Activated T-cell treated with anti-CD3 and anti-CD28 coated beads, Interleukin-2, amount 50 U/mL, for 72 hours (primary cell): ENCODE measurements at regions not wholly inside any gene's neighbourhood (a gene's known extent, or its start where the extent isn't known, plus 50 kb on each side); places are given as distances from the start of the nearest gene placed in this dataset.
"Not testable (repeated sequence)": the region's sequence is repeated elsewhere in the genome, so short reads cannot be mapped to it uniquely, and the experiment has no call there.

ENCODE experiments used
- ATAC-seq, 2 donors: fragments of 150-1000 bp; cut with Tn5 transposase; replicated peaks in 1 of 2; 2 replicates each; pipeline ENCODE4 v1.10.0; 2021; ENCODE audit warnings: moderate library complexity in 2 of 2, mild to moderate bottlenecking in 1 of 2
- DNase-seq, 2 donors: peaks; one replicate each; pipeline ENCODE4 v3.0.0; 2021 to 2022; ENCODE audit warnings: mixed read lengths in 1 of 2
- H3K27ac Mint-ChIP-seq: one replicate; pipeline ENCODE4 v1.8.0; 2022; ENCODE audit warnings: mild to moderate bottlenecking, moderate library complexity, mixed read lengths
- H3K27me3 Mint-ChIP-seq: one replicate; pipeline ENCODE4 v1.8.0; 2022; ENCODE audit warnings: low read depth, mixed read lengths
- H3K36me3 Mint-ChIP-seq, 2 donors: one replicate each; pipeline ENCODE4 v1.8.0; 2022; ENCODE audit warnings: mixed read lengths in 2 of 2, mild to moderate bottlenecking in 1 of 2; ENCODE audit not compliant: insufficient read depth in 2 of 2
- H3K4me1 Mint-ChIP-seq: one replicate; pipeline ENCODE4 v1.8.0; 2022; ENCODE audit warnings: low read depth, mixed read lengths
- H3K4me3 Mint-ChIP-seq, 2 donors: one replicate each; pipeline ENCODE4 v1.8.0; 2022; ENCODE audit warnings: mild to moderate bottlenecking in 2 of 2, mixed read lengths in 2 of 2, moderate library complexity in 2 of 2
- H3K9me3 Mint-ChIP-seq, 2 donors: one replicate each; pipeline ENCODE4 v1.8.0; 2022; ENCODE audit warnings: mixed read lengths in 2 of 2

DNA sequence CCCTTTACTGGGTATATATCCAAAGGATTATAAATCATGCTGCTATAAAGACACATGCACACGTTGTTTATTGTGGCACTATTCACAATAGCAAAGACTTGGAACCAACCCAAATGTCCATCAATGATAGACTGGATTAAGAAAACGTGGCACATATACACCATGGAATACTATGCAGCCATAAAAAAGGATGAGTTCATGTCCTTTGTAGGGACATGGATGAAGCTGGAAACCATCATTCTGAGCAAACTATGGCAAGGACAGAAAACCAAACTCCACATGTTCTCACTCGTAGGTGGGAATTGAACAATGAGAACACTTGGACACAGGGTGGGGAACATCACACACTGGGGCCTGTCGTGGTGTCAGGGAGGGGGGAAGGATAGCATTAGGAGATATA is 59.2 kb downstream of the CXorf49B start:
- H3K4me3 Mint-ChIP-seq, DNase-seq, H3K9me3 Mint-ChIP-seq: not testable (repeated sequence)

DNA sequence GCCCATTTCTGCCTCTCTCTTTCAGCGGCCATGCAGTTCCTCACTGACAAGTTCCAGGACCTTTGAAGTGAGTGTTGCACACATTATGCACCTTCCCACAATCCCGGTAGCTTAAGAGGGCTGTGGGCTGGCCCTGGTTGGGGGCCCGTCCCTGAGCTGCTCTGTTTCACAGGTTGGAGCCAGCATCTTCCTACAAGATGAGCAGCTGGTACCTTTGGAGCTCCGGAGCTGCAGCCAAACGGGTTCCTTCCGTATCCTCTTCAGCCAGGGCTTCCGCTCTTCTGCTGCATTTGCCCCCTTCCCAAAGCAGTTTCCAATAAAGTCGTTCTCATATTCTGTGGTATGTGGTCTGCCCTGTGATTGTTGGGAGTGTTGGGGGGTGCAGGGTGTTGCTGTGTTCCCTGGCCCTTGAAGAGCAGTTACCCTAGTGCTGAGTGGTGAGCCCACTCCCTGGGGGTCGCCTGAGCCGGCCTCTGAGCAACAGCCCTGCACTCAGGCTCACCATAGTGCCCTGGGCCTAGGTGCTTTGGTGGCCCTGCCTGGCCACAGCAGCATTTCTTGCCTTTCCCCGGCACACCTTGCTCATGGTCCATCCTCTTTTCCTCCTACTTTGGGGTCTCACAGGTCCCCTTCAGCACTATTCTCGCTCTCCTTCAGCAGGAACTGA is 60.4 kb downstream of the CXorf49B start:
- Mint-ChIP-seq H3K4me1 (no peaks in the 10 kb centered on the region), H3K36me3 (no peaks in the 10 kb centered on the region), H3K9me3 (no peaks in the 10 kb centered on the region), H3K27me3 (peaks cover 62% of the 10 kb centered on the region), H3K27ac (no peak overlapping the region), H3K4me3 (no peak overlapping the region)
- ATAC-seq = no peak
- DNase-seq = no peak

More for the DNA sequence above, 59.2 kb downstream of the CXorf49B start:
- H3K4me1 Mint-ChIP-seq, H3K36me3 Mint-ChIP-seq, H3K27ac Mint-ChIP-seq, ATAC-seq: not testable (repeated sequence)
- peaks cover 65% of the 10 kb centered on the region for H3K27me3 Mint-ChIP-seq

DNA sequence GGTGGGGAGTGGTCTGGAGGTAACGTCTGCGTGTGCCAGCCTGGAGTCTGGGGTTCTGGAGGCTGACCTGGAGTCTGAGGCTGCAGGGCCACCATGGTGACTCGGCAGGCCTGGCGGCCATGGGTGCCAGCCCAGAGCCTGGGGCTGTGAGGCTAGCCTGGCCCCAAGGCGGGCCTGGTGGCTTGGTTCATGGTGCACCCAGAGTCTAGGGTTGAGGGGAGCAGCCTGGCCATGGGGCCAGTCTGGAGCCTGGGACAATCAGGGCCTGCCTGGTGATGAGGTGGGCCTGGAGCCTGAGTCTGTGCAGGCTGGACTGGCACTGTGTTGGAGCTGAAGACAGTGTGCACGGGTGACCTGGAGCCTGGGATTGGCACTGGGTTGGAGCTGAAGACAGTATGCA is 64.9 kb downstream of the CXorf49B start:
- ATAC-seq (no peak), DNase-seq (no peak)
- Mint-ChIP-seq H3K27ac (no peak overlapping the region), H3K27me3 (peaks cover 63% of the 10 kb centered on the region), H3K4me3 (no peak overlapping the region), H3K4me1 (no peaks in the 10 kb centered on the region), H3K36me3 (peaks cover 3 to 9% of the 10 kb centered on the region in 2 donors), H3K9me3 (peaks cover 9 to 13% of the 10 kb centered on the region in 2 donors)

DNA sequence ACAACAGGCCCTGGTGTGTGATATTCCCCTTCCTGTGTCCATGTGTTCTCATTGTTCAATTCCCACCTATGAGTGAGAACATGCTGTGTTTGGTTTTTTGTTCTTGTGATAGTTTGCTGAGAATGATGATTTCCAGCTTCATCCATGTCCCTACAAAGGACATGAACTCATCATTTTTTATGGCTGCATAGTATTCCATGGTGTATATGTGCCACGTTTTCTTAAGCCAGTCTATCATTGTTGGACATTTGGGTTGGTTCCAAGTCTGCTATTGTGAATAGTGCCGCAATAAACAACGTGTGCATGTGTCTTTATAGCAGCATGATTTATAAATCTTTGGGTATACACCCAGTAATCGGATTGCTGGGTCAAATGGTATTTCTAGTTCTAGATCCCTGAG is 72.6 kb upstream of the NHSL2 start:
- not testable (repeated sequence) for H3K36me3 Mint-ChIP-seq, DNase-seq, H3K4me3 Mint-ChIP-seq, H3K4me1 Mint-ChIP-seq, H3K9me3 Mint-ChIP-seq, H3K27ac Mint-ChIP-seq, ATAC-seq
- peaks cover 38% of the 10 kb centered on the region for H3K27me3 Mint-ChIP-seq

DNA sequence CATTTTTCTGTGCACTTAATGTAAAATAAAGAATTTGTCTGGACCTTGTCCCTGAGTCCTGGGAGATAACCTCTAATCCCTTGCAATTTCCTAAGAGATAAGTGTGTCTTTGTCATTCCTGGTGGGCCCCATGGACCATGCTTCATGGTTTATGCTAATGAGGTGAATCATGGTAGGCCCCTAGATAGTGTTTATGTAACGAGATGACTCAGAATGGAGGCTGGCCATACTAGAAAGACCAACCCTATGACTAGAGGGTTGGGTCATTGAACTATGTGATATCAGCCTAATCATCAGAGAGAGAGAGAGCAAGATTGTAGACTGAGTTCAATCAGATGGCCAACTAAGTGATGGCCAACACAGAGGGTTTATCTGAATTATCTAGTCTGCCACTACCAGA is 64.2 kb upstream of the NHSL2 start:
- Mint-ChIP-seq H3K4me1 (no peaks in the 10 kb centered on the region), H3K4me3 (no peak overlapping the region), H3K27me3 (peaks cover 55% of the 10 kb centered on the region), H3K36me3 (peaks cover 0 to 2% of the 10 kb centered on the region in 2 donors), H3K9me3 (no peaks in the 10 kb centered on the region), H3K27ac (no peak overlapping the region)
- no peak for DNase-seq
- no peak for ATAC-seq

DNA sequence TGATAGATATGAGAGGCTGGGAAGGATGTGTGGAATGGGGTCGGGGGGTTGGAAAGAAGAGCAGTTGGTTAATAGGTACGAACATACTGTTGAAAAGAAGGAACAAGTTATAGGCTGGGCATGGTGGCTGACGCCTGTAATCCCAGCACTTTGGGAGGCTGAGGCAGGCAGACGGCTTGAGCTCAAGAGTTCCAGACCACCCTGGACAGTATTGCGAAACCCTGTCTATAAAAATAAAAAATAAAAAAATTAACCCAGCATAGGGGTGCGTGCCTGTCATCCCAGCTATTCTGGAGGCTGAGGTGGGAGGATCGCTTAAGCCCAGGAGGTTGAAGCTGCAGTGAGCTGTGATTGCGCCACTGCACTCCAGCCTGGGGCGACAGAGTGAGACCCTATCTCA is 58.5 kb upstream of the NHSL2 start:
- Mint-ChIP-seq H3K9me3 (no peaks in the 10 kb centered on the region), H3K27me3 (peaks cover 59% of the 10 kb centered on the region), H3K36me3 (no peaks in the 10 kb centered on the region), H3K27ac (no peak overlapping the region), H3K4me3 (no peak overlapping the region), H3K4me1 (no peaks in the 10 kb centered on the region)
- no peak for DNase-seq
- ATAC-seq = no peak

DNA sequence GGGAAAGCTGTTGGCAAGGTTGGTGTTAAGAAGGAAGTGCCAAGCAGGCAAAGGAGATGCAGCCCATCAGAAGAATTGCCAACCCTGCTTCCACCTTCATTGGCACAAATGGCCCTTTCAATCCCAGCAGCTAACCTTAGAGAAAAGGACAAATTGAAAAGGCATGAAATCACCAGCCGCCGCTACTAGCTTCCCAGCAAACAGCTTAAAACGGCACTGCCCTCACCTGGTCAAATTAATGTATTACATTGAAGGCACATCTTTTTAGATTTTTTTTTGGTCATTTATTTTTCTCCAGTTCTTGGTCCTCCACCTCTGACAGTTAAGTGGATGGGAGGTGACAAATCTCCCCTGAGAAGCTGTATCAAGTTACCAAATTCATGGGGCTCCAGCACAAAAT is 51.0 kb upstream of the NHSL2 start:
- no peaks in the 10 kb centered on the region for H3K36me3 Mint-ChIP-seq
- peak; percentile 33 to 40 for DNase-seq

More for the DNA sequence above, 51.0 kb upstream of the NHSL2 start:
- Mint-ChIP-seq H3K27me3 (peaks cover 68% of the 10 kb centered on the region), H3K27ac (no peak overlapping the region), H3K9me3 (no peaks in the 10 kb centered on the region), H3K4me3 (no peak overlapping the region), H3K4me1 (no peaks in the 10 kb centered on the region)
- no peak for ATAC-seq
